ENCODE measurements at regions not wholly inside any gene's neighbourhood (a gene's known extent, or its start where the extent isn't known, plus 50 kb on each side); places are given as distances from the start of the nearest gene placed in this dataset.

GRCh38 chr19:28655054-28655453 is 557.9 kb downstream of the UQCRFS1 start:
- 90 to 100% (median 96%) methylated on average over 3 to 5 of the region's 5 CpGs for WGBS, 5 donors
- DNase-seq, result no peak
- no peak for TF ChIP-seq CTCF (IDR thresholded peaks at IDR 0.05 in 8 of 11, conservative IDR thresholded peaks at IDR 0.05 in 3 of 11)
- no peak for TF ChIP-seq POLR2A (IDR thresholded peaks at IDR 0.05)
- no peak for TF ChIP-seq POLR2AphosphoS5 (IDR thresholded peaks at IDR 0.05)
- Histone ChIP-seq H3K36me3 (no peaks in the 10 kb centered on the region), H3K27me3 (replicated peaks in 1 of 7) (peaks cover 0 to 2% (median 0%) of the 10 kb centered on the region in 7 donors), H3K4me3 (no peak overlapping the region), H3K4me1 (no peaks in the 10 kb centered on the region), H3K9me3 (peaks cover 0 to 58% (median 43%) of the 10 kb centered on the region in 8 donors), H3K27ac (no peak overlapping the region)
- intact Hi-C loops (cut with DNase I; ENCODE audit: low total_unique reads), result no loop called here

GRCh38 chr19:28652765-28653164 is 560.2 kb downstream of the UQCRFS1 start:
- Histone ChIP-seq H3K4me3 (no peak overlapping the region), H3K36me3 (no peaks in the 10 kb centered on the region), H3K27me3 (replicated peaks in 1 of 7) (peaks cover 0 to 13% (median 0%) of the 10 kb centered on the region in 7 donors), H3K4me1 (no peaks in the 10 kb centered on the region), H3K9me3 (peaks cover 0 to 35% (median 21%) of the 10 kb centered on the region in 8 donors), H3K27ac (no peak overlapping the region)
- DNase-seq, result no peak
- WGBS, 5 donors, result 63 to 78% (median 72%) methylated on average over 3 of the region's 3 CpGs
- intact Hi-C loops (cut with DNase I; ENCODE audit: low total_unique reads), result no loop called here
- TF ChIP-seq POLR2AphosphoS5 (IDR thresholded peaks at IDR 0.05) (no peak), POLR2A (IDR thresholded peaks at IDR 0.05) (no peak), CTCF (IDR thresholded peaks at IDR 0.05 in 8 of 11, conservative IDR thresholded peaks at IDR 0.05 in 3 of 11) (no peak)

- Histone ChIP-seq H3K9me3 (no peaks in the 10 kb centered on the region), H3K4me1 (no peaks in the 10 kb centered on the region), H3K27me3 (replicated peaks in 1 of 7) (peaks cover 0 to 13% (median 0%) of the 10 kb centered on the region in 7 donors), H3K36me3 (no peaks in the 10 kb centered on the region), H3K27ac (no peak overlapping the region), H3K4me3 (no peak overlapping the region)
- 61 to 77% (median 76%) methylated on average over 6 of the region's 6 CpGs for WGBS, 5 donors
- no peak for DNase-seq
- no peak for TF ChIP-seq CTCF (IDR thresholded peaks at IDR 0.05 in 8 of 11, conservative IDR thresholded peaks at IDR 0.05 in 3 of 11)
- TF ChIP-seq POLR2A (IDR thresholded peaks at IDR 0.05), result no peak
- no peak for TF ChIP-seq POLR2AphosphoS5 (IDR thresholded peaks at IDR 0.05)
- intact Hi-C loops (cut with DNase I; ENCODE audit: low total_unique reads), result no loop called here
Observed at GRCh38 chr19:28646629-28647028, 566.3 kb downstream of the UQCRFS1 start.

GRCh38 chr19:28644169-28644775 is 568.7 kb downstream of the UQCRFS1 start:
- Histone ChIP-seq H3K27me3 (replicated peaks in 1 of 7) (peaks cover 0 to 3% (median 0%) of the 10 kb centered on the region in 7 donors), H3K27ac (no peak overlapping the region), H3K9me3 (no peaks in the 10 kb centered on the region), H3K36me3 (no peaks in the 10 kb centered on the region), H3K4me3 (no peak overlapping the region), H3K4me1 (no peaks in the 10 kb centered on the region)
- 11 to 27% (median 18%) methylated on average over 4 of the region's 4 CpGs for WGBS, 5 donors
- TF ChIP-seq POLR2A (IDR thresholded peaks at IDR 0.05) (no peak), POLR2AphosphoS5 (IDR thresholded peaks at IDR 0.05) (no peak), CTCF (IDR thresholded peaks at IDR 0.05 in 8 of 11, conservative IDR thresholded peaks at IDR 0.05 in 3 of 11) (no peak)
- intact Hi-C loops (cut with DNase I; ENCODE audit: low total_unique reads), result no loop called here
- DNase-seq, result no peak

All from spleen (tissue), 11 donors.